ENCODE measurements at regions not wholly inside any gene's neighbourhood (a gene's known extent, or its start where the extent isn't known, plus 50 kb on each side); places are given as distances from the start of the nearest gene placed in this dataset.

DNA sequence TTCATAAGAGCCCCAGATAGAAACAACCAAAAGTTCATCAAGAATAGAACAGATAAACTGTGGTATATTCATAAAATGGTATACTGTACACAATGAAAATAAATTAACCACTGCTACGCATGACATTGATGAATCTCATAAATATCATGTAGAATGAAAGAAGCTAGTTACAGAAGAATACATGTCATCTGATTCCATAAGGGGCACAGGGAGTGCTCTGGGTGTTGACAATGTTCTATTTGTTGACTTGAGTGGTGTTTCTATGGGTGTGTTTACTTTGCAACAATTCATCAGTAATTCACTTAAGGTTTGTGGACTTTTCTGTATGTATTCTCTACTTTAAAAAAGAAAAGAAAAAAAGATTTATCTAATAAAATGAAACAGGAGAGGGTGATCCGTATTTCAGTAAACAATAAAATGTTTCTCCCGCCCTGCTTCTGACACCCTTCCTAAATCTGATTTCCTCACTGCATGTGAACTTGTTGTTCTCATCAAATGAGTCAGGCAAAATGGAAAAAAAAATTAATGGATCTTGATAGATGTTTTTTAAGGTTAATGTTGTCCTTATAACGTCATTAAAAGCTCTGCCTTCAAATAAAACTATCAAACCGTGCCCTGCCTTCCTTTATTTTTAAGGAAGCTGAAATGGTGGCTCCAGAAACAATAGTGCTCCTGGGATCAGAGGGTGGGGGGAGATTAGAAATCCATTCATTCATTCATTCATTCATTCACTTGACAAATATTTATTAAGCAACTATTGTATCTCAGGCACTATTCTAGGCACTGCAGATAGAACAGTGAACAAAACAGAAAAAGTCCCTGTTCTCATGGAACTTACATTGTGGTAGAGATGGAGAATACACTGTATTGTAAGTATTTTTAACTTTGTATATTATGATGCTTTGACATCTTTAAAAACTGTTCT, 77.2 kb upstream of the CD44 start (continued):
- no peak for TF ChIP-seq POLR2A (IDR thresholded peaks at IDR 0.05; ENCODE audit: borderline replicate concordance, extremely low read depth, insufficient read depth, insufficient read length)
- TF ChIP-seq TCF7L2 (IDR thresholded peaks at IDR 0.05; ENCODE audit: borderline replicate concordance, extremely low read depth, insufficient read depth, insufficient read length) = no peak
- TF ChIP-seq JUND (IDR thresholded peaks at IDR 0.05) = no peak
- TF ChIP-seq, protein P1, sequence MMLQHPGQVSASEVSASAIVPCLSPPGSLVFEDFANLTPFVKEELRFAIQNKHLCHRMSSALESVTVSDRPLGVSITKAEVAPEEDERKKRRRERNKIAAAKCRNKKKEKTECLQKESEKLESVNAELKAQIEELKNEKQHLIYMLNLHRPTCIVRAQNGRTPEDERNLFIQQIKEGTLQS (IDR thresholded peaks at IDR 0.05) = no peak
- TF ChIP-seq CBX3 (IDR thresholded peaks at IDR 0.05; ENCODE audit: low read depth) = no peak
- no peak for TF ChIP-seq EZH2 (IDR thresholded peaks at IDR 0.05)
- TF ChIP-seq POLR2AphosphoS5 (IDR thresholded peaks at IDR 0.05; ENCODE audit: low read depth, low read length) = no peak

DNA sequence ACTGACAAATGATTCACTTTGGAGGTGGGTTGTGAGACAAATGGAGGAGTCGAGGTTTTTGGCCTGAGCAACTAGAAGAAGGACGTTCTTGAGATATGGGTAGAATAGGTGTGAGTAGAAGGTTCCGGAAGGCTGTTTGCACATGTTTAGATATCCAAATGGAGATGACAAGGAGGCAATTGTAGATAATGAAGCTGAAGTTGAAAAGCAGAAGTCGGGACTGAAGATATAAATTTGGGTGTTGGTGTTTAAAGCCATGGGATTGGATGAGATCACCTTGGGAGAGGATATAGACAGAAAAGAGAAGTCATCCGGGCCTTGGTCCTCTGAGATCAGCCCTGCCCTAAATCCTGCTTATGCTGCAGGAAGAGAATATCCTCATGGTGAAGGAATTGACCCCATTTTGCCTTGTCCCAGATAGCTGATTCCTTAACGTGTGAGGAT, 75.5 kb upstream of the CD44 start:
- Histone ChIP-seq H3K4me1 (ENCODE audit: control insufficient read depth in 1 of 2, insufficient read depth in 2 of 2, low read length in 2 of 2) (peaks cover 0 to 10% of the 10 kb centered on the region in 2 experiments; a peak in 1 of 4 replicates), H3K9ac (ENCODE audit: low read length) (no peak overlapping the region), H3K79me2 (ENCODE audit: insufficient read depth, low read length) (no peaks in the 10 kb centered on the region), H2AFZ (ENCODE audit: low read depth, low read length, poor library complexity, severe bottlenecking) (no peak overlapping the region), H4K20me1 (ENCODE audit: insufficient read depth) (no peaks in the 10 kb centered on the region), H3K9me2 (ENCODE audit: insufficient read depth) (no peaks in the 10 kb centered on the region), H3K9me3 (ENCODE audit: control insufficient read depth in 1 of 2, insufficient read depth in 1 of 2, low read depth in 1 of 2, low read length in 2 of 2) (no peaks in the 10 kb centered on the region), H3K27ac (ENCODE audit: low read depth, low read length) (no peak overlapping the region), H3K36me3 (ENCODE audit: control insufficient read depth in 1 of 2, insufficient read depth in 2 of 2, low read length in 2 of 2) (no peaks in the 10 kb centered on the region), H3K4me2 (ENCODE audit: low read length) (no peak overlapping the region; the same call in 1 of the 2 replicates), H3K4me3 (replicated peaks in 1 of 2; ENCODE audit: low read depth in 1 of 2, low read length in 2 of 2) (no peak overlapping the region), H3K27me3 (ENCODE audit: insufficient read depth, low read length) (no peaks in the 10 kb centered on the region)
- BruUV-seq (replicated peaks) = no TSS peak
- TF ChIP-seq, protein P2, sequence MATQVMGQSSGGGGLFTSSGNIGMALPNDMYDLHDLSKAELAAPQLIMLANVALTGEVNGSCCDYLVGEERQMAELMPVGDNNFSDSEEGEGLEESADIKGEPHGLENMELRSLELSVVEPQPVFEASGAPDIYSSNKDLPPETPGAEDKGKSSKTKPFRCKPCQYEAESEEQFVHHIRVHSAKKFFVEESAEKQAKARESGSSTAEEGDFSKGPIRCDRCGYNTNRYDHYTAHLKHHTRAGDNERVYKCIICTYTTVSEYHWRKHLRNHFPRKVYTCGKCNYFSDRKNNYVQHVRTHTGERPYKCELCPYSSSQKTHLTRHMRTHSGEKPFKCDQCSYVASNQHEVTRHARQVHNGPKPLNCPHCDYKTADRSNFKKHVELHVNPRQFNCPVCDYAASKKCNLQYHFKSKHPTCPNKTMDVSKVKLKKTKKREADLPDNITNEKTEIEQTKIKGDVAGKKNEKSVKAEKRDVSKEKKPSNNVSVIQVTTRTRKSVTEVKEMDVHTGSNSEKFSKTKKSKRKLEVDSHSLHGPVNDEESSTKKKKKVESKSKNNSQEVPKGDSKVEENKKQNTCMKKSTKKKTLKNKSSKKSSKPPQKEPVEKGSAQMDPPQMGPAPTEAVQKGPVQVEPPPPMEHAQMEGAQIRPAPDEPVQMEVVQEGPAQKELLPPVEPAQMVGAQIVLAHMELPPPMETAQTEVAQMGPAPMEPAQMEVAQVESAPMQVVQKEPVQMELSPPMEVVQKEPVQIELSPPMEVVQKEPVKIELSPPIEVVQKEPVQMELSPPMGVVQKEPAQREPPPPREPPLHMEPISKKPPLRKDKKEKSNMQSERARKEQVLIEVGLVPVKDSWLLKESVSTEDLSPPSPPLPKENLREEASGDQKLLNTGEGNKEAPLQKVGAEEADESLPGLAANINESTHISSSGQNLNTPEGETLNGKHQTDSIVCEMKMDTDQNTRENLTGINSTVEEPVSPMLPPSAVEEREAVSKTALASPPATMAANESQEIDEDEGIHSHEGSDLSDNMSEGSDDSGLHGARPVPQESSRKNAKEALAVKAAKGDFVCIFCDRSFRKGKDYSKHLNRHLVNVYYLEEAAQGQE (IDR thresholded peaks at IDR 0.05; ENCODE audit: low read depth) = no peak
- no peak for TF ChIP-seq FOSL1 (IDR thresholded peaks at IDR 0.05; ENCODE audit: low read depth)
- TF ChIP-seq ELF1 (IDR thresholded peaks at IDR 0.05; ENCODE audit: borderline replicate concordance, low read depth) = no peak
- TF ChIP-seq SP1 (IDR thresholded peaks at IDR 0.05; ENCODE audit: low read depth) = no peak
- no peak for TF ChIP-seq RAD21 (IDR thresholded peaks at IDR 0.05; ENCODE audit: low read depth)
- TF ChIP-seq POLR2AphosphoS5 (IDR thresholded peaks at IDR 0.05; ENCODE audit: low read depth, low read length) = no peak
- ChIA-PET CTCF (no interaction called here), RAD21 (ENCODE audit: low non-redundant PET in 1 of 2, low total read pairs in 2 of 2, uncharacterized antibody in 2 of 2, unreplicated experiment in 2 of 2) (no interaction called here), POLR2A (no interaction called here)
- intact Hi-C loops (cut with micrococcal nuclease) = no loop called here
- no peak for DNase-seq (ENCODE audit: low read depth, low spot score)
- ATAC-seq = no peak

All from HCT116 (cell line).